Endothelial cell of umbilical vein (primary cell): ENCODE measurements at regions not wholly inside any gene's neighbourhood (a gene's known extent, or its start where the extent isn't known, plus 50 kb on each side); places are given as distances from the start of the nearest gene placed in this dataset.

Experiments
- BruUV-seq: library from RNA; stranded (reverse); fragments of 400-500 nt; replicated peaks from 2 replicates; lab custom pipeline; 2021; lab: Mats Ljungman, UMichigan
- CTCF ChIA-PET: fragments of 300-600, 350-600 bp; sonication (Branson Sonifier 250); formaldehyde crosslinking; loops from one replicate; lab custom pipeline; 2021; ENCODE audit warnings: antibody characterized with exemption, inconsistent platforms; lab: Charles Lee
- POLR2A ChIA-PET: fragments of 300-600, 350-600 bp; sonication (Branson Sonifier 250); formaldehyde crosslinking; loops from one replicate; lab custom pipeline; 2021; ENCODE audit warnings: antibody characterized with exemption, inconsistent platforms; lab: Charles Lee
- DNase-seq: peaks from one replicate; pipeline ENCODE4 v3.0.0-alpha.2; 2011; ENCODE audit warnings: low read depth, low spot score
- FAIRE-seq: peaks from 2 replicates; lab custom pipeline; 2011; peaks lifted over from hg19 to GRCh38; lab: Jason Lieb, UNC
- H2AFZ ChIP-seq: 2 replicates; pipeline ENCODE4 v1.6.0; 2012; ENCODE audit warnings: low read depth, low read length, control low read depth, inconsistent platforms
- H3K27ac ChIP-seq: 2 replicates; pipeline ENCODE4 v1.5.1; 2011; ENCODE audit warnings: low read depth, mild to moderate bottlenecking, control low read depth, low read length, moderate library complexity; ENCODE audit not compliant: insufficient read depth
- H3K27me3 ChIP-seq, 2 experiments: 2 replicates each; pipeline versions ENCODE4 v1.6.0 to v1.6.1; 2011; ENCODE audit warnings: low read length in 2 of 2, mixed read lengths in 1 of 2; ENCODE audit not compliant: control insufficient read depth in 2 of 2, insufficient read depth in 2 of 2
- H3K36me3 ChIP-seq, 2 experiments: 2 replicates in 1 of 2; 3 replicates in 1 of 2; pipeline ENCODE4 v1.5.1; 2011; ENCODE audit warnings: low read length in 2 of 2, mild to moderate bottlenecking in 1 of 2, moderate library complexity in 1 of 2; ENCODE audit not compliant: control insufficient read depth in 2 of 2, insufficient read depth in 2 of 2; ENCODE audit errors: extremely low read depth in 1 of 2
- H3K4me1 ChIP-seq: 3 replicates; pipeline ENCODE4 v1.5.1; 2011; ENCODE audit warnings: mild to moderate bottlenecking, low read length; ENCODE audit not compliant: control insufficient read depth, insufficient read depth; ENCODE audit errors: extremely low read depth
- H3K4me2 ChIP-seq: 2 replicates; pipeline ENCODE4 v1.6.1; 2011; ENCODE audit warnings: low read length, control low read depth, mixed read lengths; ENCODE audit not compliant: insufficient read depth
- H3K4me3 ChIP-seq, 3 experiments: fragments of 200-600 bp in 1 of 3; sonication (generic), shearing (Covaris generic) in 1 of 3; replicated peaks in 1 of 3; 2 replicates each; pipeline ENCODE4 v1.5.1; 2011 to 2016; ENCODE audit warnings: control low read depth in 3 of 3, low read length in 3 of 3, mild to moderate bottlenecking in 2 of 3, inconsistent platforms in 1 of 3, low read depth in 1 of 3, moderate library complexity in 1 of 3; ENCODE audit not compliant: insufficient read depth in 1 of 3
- H3K79me2 ChIP-seq: 2 replicates; pipeline ENCODE4 v1.6.0; 2012; ENCODE audit warnings: low read length, inconsistent platforms; ENCODE audit not compliant: control insufficient read depth, insufficient read depth
- H3K9ac ChIP-seq: replicated peaks from 2 replicates; pipeline ENCODE3; 2011; ENCODE audit warnings: low read length, control low read depth; ENCODE audit not compliant: insufficient read depth; ENCODE audit errors: extremely low read depth
- H3K9me1 ChIP-seq: replicated peaks from 3 replicates; pipeline ENCODE4 v1.6.0; 2011; ENCODE audit warnings: mild to moderate bottlenecking, low read length; ENCODE audit not compliant: control insufficient read depth, insufficient read depth; ENCODE audit errors: extremely low read depth
- H3K9me3 ChIP-seq: replicated peaks from 2 replicates; pipeline ENCODE4 v1.5.1; 2012; ENCODE audit warnings: low read length, inconsistent platforms; ENCODE audit not compliant: control insufficient read depth, insufficient read depth
- H4K20me1 ChIP-seq: replicated peaks from 2 replicates; pipeline ENCODE3; 2011; ENCODE audit warnings: mild to moderate bottlenecking, low read length; ENCODE audit not compliant: control insufficient read depth, insufficient read depth; ENCODE audit errors: extremely low read depth
- EZH2 ChIP-seq: IDR thresholded peaks from 2 replicates; pipeline ENCODE4 v1.6.1; 2012; ENCODE audit warnings: borderline replicate concordance, low read depth, mild to moderate bottlenecking, moderate library complexity, low read length, inconsistent platforms; ENCODE audit not compliant: severe bottlenecking
- FOS ChIP-seq: IDR thresholded peaks from 2 replicates; pipeline ENCODE4 v1.6.1; 2011; ENCODE audit warnings: mild to moderate bottlenecking, low read length, moderate library complexity, borderline replicate concordance; ENCODE audit not compliant: insufficient read depth
- GATA2 ChIP-seq: IDR thresholded peaks from 2 replicates; pipeline ENCODE4 v1.7.0; 2011; ENCODE audit warnings: low read depth, mild to moderate bottlenecking, moderate library complexity, mixed read lengths, low read length; ENCODE audit not compliant: insufficient read length, insufficient read depth
- JUN ChIP-seq: IDR thresholded peaks from 2 replicates; pipeline ENCODE4 v1.6.1; 2011; ENCODE audit warnings: borderline replicate concordance, low read depth; ENCODE audit not compliant: insufficient read length, insufficient read depth
- MYC ChIP-seq: IDR thresholded peaks from one replicate; pipeline ENCODE4 v1.6.1; 2011; ENCODE audit warnings: mild to moderate bottlenecking, low read depth, low read length
- POLR2A ChIP-seq: IDR thresholded peaks from 2 replicates; pipeline ENCODE4 v1.6.1; 2012; ENCODE audit warnings: low read depth, mild to moderate bottlenecking, control low read depth, low read length
- POLR2AphosphoS5 ChIP-seq: IDR thresholded peaks from 2 replicates; pipeline ENCODE4 v1.6.1; 2012; ENCODE audit warnings: low read depth, mild to moderate bottlenecking, control low read depth, low read length, moderate library complexity; ENCODE audit not compliant: insufficient read depth
- dilution Hi-C: fragments of 300-500 bp; cut with MboI; formaldehyde crosslinking; loops from one replicate; pipeline ENCODE4 v1.15.0; 2019; ENCODE audit warnings: low sequenced_read_pairs; ENCODE audit not compliant: extremely low pct_ligation_motif_present
- intact Hi-C: fragments of 100-400 bp; cut with micrococcal nuclease; formaldehyde crosslinking; loops from one replicate; pipeline ENCODE4 v1.10.0; 2022
- TF ChIP-seq, protein P1 (sequence below): IDR thresholded peaks from 2 replicates; pipeline ENCODE4 v1.6.1; 2011; ENCODE audit not compliant: insufficient read depth, insufficient read length
- TF ChIP-seq, protein P2 (sequence below), 2 donors: IDR thresholded peaks; 1 replicate in 1 of 2; 2 replicates in 1 of 2; pipeline ENCODE4 v1.5.1; 2011; ENCODE audit warnings: low read length in 2 of 2, mild to moderate bottlenecking in 2 of 2, moderate library complexity in 2 of 2, control low read depth in 1 of 2, inconsistent platforms in 1 of 2, low read depth in 1 of 2; ENCODE audit not compliant: insufficient read depth in 1 of 2; ENCODE audit errors: extremely low read depth in 1 of 2

DNA sequence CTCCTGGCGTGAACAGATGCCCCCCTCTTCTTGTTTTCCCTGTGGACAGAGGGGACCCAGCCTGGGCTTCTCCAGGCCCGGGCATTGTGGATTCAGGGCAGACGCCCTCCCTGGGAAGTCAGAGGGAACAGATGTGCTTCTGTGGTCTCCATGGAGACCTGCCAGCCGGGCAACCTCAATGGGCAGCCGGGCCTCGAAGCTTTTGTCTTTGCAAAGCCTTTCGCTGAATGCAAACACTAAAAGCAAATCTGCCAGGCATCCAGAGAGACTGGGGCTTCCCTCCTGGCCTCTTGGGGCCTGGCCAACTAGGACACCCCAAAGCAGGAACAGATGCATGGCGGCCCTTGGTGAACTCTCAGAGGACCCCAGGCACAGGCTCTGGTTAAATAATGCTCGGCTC, 370.0 kb upstream of the SULF2 start:
- Histone ChIP-seq H4K20me1 (no peaks in the 10 kb centered on the region), H3K27me3 (no peaks in the 10 kb centered on the region), H3K4me3 (no peak overlapping the region), H3K4me2 (no peak overlapping the region), H3K9me1 (no peaks in the 10 kb centered on the region), H3K4me1 (no peaks in the 10 kb centered on the region), H3K36me3 (no peaks in the 10 kb centered on the region), H3K79me2 (no peaks in the 10 kb centered on the region), H3K9me3 (no peaks in the 10 kb centered on the region), H2AFZ (no peak overlapping the region), H3K9ac (no peak overlapping the region), H3K27ac (no peak overlapping the region)
- POLR2A ChIA-PET: no interaction called here
- intact Hi-C loops: no loop called here
- CTCF ChIA-PET: no interaction called here
- dilution Hi-C loops: no loop called here
- TF ChIP-seq POLR2AphosphoS5 (no peak), FOS (no peak), POLR2A (no peak), EZH2 (no peak), MYC (no peak), GATA2 (no peak), JUN (no peak)
- TF ChIP-seq, protein P1, sequence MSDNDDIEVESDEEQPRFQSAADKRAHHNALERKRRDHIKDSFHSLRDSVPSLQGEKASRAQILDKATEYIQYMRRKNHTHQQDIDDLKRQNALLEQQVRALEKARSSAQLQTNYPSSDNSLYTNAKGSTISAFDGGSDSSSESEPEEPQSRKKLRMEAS: no peak
- TF ChIP-seq, protein P2, sequence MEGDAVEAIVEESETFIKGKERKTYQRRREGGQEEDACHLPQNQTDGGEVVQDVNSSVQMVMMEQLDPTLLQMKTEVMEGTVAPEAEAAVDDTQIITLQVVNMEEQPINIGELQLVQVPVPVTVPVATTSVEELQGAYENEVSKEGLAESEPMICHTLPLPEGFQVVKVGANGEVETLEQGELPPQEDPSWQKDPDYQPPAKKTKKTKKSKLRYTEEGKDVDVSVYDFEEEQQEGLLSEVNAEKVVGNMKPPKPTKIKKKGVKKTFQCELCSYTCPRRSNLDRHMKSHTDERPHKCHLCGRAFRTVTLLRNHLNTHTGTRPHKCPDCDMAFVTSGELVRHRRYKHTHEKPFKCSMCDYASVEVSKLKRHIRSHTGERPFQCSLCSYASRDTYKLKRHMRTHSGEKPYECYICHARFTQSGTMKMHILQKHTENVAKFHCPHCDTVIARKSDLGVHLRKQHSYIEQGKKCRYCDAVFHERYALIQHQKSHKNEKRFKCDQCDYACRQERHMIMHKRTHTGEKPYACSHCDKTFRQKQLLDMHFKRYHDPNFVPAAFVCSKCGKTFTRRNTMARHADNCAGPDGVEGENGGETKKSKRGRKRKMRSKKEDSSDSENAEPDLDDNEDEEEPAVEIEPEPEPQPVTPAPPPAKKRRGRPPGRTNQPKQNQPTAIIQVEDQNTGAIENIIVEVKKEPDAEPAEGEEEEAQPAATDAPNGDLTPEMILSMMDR (IDR thresholded peaks at IDR 0.05; ENCODE audit: extremely low read depth in 1 of 2, insufficient read depth in 1 of 2, low read depth in 1 of 2, low read length in 2 of 2): no peak
- FAIRE-seq: no peak
- BruUV-seq: no TSS peak
- DNase-seq: no peak
